CD1c-positive myeloid dendritic cell (primary cell): ENCODE measurements at regions not wholly inside any gene's neighbourhood (a gene's known extent, or its start where the extent isn't known, plus 50 kb on each side); places are given as distances from the start of the nearest gene placed in this dataset.

Experiments
- DNase-seq: peaks from one replicate; pipeline ENCODE4 v3.0.0-alpha.2; 2016; ENCODE audit errors: extremely low spot score

- no peak for DNase-seq
Observed at GRCh38 chrY:15404551-15404950, 880.2 kb downstream of the NLGN4Y start.

GRCh38 chrY:15415165-15415564, 890.8 kb downstream of the NLGN4Y start:
- no peak for DNase-seq

GRCh38 chrY:15418613-15419012, 894.3 kb downstream of the NLGN4Y start:
- no peak for DNase-seq

GRCh38 chrY:15424665-15425132, 900.4 kb downstream of the NLGN4Y start:
- peak; percentile 2 for DNase-seq

DNA sequence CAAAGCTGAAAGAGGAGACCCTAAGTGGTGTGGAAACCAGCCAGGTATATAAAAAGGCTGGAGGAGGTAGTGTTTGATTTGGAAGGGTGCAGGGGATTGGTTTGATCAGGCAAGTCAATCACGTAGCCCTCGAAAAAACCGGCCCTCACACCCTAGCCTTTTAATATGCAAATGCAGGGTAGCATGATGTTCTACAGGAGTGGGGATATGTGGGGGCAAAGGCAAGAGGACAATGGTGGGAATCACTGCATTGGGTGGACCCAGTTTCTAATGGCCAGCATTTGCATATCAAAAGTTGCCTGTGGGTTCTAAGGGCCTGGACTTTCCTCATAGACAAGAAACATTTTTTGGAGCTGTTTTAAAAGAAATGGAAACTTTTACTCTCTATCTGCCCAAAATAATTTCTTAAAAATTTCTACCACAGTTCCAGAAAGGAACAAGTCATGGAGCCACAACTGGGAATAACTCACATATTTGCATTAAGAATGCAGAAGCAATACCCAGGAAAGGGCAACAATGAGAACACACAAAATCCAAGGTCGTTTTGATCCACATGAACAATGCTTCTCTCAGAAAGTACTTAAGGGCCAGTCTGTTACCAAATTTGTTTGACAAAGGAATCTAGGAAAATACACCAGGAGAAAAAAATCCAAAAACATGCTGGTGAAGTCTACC, 915.8 kb downstream of the NLGN4Y start:
- DNase-seq = no peak

GRCh38 chrY:15440696-15441408, 916.5 kb downstream of the NLGN4Y start:
- no peak for DNase-seq

GRCh38 chrY:15441878-15442277, 917.5 kb downstream of the NLGN4Y start:
- no peak for DNase-seq

- no peak for DNase-seq
Observed at GRCh38 chrY:15445871-15446270, 921.5 kb downstream of the NLGN4Y start.

DNA sequence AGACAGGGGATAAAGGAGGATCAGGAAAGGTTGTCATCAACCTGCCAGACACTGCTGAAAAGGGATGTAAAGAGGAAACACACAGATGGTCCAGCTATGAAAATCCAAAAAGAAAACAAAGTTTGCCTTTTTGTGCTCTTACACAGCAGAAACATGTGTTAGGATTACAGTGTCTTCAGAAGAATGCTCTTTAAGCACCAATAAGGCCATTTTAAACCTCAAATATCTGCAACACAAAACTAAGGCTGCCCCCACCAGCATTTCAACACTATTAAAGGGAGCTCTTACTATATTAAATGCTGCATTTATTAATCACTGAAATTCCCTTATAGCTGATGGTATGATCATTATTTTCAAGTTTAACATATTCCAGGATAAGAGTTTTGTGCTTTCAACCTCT, 922.5 kb downstream of the NLGN4Y start:
- DNase-seq = no peak

GRCh38 chrY:15447959-15448358, 923.6 kb downstream of the NLGN4Y start:
- DNase-seq = no peak

GRCh38 chrY:15455133-15455937, 931.0 kb downstream of the NLGN4Y start:
- no peak for DNase-seq

DNA sequence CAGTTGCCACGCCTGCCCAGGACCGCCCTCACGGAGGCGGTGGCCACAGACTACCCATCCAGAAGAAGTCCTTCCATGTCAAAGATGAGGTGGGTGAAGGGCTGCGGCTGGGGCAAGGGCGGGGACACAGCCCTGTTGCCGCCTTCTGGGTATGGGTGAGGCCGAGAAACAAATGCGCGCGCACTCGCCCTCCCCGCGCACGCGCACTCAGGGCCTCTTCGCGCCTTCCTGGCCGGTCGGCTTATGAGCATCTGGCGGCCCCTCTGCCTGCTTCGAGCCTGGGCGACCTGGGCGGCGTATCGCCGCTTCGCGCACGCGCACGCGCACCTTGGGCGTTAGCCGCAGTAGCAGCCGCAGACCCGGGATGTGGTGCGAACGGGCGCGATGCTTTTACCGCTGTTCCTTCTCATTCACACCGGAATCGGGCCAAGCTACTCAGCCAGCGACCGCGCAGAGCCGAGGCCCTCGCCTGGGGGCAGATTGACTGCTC, 931.7 kb downstream of the NLGN4Y start:
- peak; percentile 37 for DNase-seq

GRCh38 chrY:15456491-15456890, 932.2 kb downstream of the NLGN4Y start:
- DNase-seq = no peak

GRCh38 chrY:15457682-15458081, 933.4 kb downstream of the NLGN4Y start:
- DNase-seq = no peak

GRCh38 chrY:15458426-15458825, 934.1 kb downstream of the NLGN4Y start:
- no peak for DNase-seq

GRCh38 chrY:15465880-15466279, 941.6 kb downstream of the NLGN4Y start:
- DNase-seq = no peak

DNA sequence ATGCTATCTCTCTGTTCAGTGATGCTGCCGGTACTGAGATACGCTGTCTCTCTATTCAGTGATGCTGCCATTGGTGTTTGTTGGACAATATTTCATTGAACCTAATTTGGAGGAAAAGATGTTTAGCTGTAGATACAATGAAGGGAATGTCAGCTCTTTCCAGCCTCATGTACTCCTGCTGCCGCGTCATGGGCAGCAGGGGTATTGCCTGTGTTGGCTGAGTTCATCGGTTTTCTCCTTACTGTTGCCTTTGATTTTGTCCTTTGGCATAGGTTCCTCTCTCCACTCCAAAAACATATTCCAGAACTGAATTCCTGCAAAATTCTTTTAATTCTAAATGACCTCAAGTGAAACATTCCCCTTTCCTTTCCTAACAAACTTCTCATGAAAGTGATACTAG, 942.6 kb downstream of the NLGN4Y start:
- DNase-seq = no peak

- no peak for DNase-seq
Observed at GRCh38 chrY:15468091-15468490, 943.8 kb downstream of the NLGN4Y start.

- no peak for DNase-seq
Observed at GRCh38 chrY:15471371-15471770, 947.0 kb downstream of the NLGN4Y start.

GRCh38 chrY:15478348-15478963, 954.1 kb downstream of the NLGN4Y start:
- DNase-seq = no peak

DNA sequence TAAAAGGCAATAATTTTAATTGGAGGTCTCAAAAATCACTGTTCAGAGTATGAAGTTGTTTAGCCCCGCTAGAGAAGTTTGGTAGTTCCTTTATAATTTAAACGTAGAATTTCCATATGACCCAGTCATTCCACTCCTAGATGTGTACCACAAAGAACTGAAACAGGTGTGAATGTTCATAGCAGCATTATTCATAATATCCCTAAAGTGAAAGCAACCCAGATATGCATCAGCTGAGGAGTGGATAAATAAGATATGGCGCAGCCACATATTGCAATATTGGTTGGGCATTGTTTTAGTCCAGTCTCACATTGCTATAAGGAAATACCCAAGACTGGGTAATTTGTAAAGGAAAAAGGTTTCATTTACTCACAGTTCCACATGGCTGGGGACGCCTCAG, 976.2 kb downstream of the NLGN4Y start:
- DNase-seq = no peak

GRCh38 chrY:15501181-15501580, 976.9 kb downstream of the NLGN4Y start:
- no peak for DNase-seq
